ENCODE measurements at regions not wholly inside any gene's neighbourhood (a gene's known extent, or its start where the extent isn't known, plus 50 kb on each side); places are given as distances from the start of the nearest gene placed in this dataset.

GRCh38 chr11:80844110-80844819 is 1403.4 kb upstream of the TENM4 start:
- no peak overlapping the region for H3K4me3 ChIP-seq (ENCODE audit: low read length in 2 of 2)
- no peak overlapping the region for H3K27ac ChIP-seq (replicated peaks; ENCODE audit: low read length)
- H4K8ac ChIP-seq (ENCODE audit: low read depth, low read length): no peak overlapping the region
- peaks cover 0 to 2% of the 10 kb centered on the region in 2 donors for H3K4me1 ChIP-seq (ENCODE audit: control insufficient read depth in 2 of 2, insufficient read depth in 1 of 2, low read depth in 1 of 2, low read length in 2 of 2)
- no peak for DNase-seq (ENCODE audit: low spot score)
- H3K27me3 ChIP-seq (ENCODE audit: control insufficient read depth in 3 of 3, insufficient read depth in 3 of 3, low read depth in 1 of 3, low read length in 3 of 3): no peaks in the 10 kb centered on the region
- no peak overlapping the region for H3K14ac ChIP-seq (ENCODE audit: low read length)
- H2BK15ac ChIP-seq (ENCODE audit: low read length): no peak overlapping the region
- H3K9ac ChIP-seq (ENCODE audit: low read depth, low read length, poor library complexity): no peak overlapping the region
- H3K79me1 ChIP-seq (ENCODE audit: low read depth, low read length): no peaks in the 10 kb centered on the region
- H3K36me3 ChIP-seq (replicated peaks in 1 of 2; ENCODE audit: control insufficient read depth in 2 of 2, insufficient read depth in 2 of 2, low read length in 2 of 2): no peaks in the 10 kb centered on the region
- H3K9me3 ChIP-seq (replicated peaks in 1 of 2; ENCODE audit: control insufficient read depth in 2 of 2, insufficient read depth in 1 of 2, low read depth in 1 of 2, low read length in 2 of 2): no peaks in the 10 kb centered on the region
- WGBS, 2 donors (ENCODE audit: extremely low coverage in 2 of 2, insufficient read length in 2 of 2, insufficient replicate concordance in 1 of 2): no CpG with 5 or more reads among the region's 8 CpGs
- no peak overlapping the region for H3K4ac ChIP-seq (ENCODE audit: low read length)
- H2BK12ac ChIP-seq (ENCODE audit: low read length): no peak overlapping the region
- no peak overlapping the region for H4K91ac ChIP-seq (ENCODE audit: low read depth, low read length, poor library complexity)
- no peak overlapping the region for H2BK5ac ChIP-seq (ENCODE audit: low read length)
- H2BK120ac ChIP-seq (ENCODE audit: low read depth, low read length): no peak overlapping the region
- H3K18ac ChIP-seq (ENCODE audit: low read length): no peak overlapping the region
- H2AK5ac ChIP-seq (ENCODE audit: low read depth, low read length): no peak overlapping the region
- no peak overlapping the region for H3K23ac ChIP-seq (ENCODE audit: low read depth, low read length, poor library complexity)
- H2AFZ ChIP-seq (ENCODE audit: low read length): no peak overlapping the region
- H3K4me2 ChIP-seq (ENCODE audit: insufficient read depth, low read length, poor library complexity, severe bottlenecking): no peak overlapping the region

DNA sequence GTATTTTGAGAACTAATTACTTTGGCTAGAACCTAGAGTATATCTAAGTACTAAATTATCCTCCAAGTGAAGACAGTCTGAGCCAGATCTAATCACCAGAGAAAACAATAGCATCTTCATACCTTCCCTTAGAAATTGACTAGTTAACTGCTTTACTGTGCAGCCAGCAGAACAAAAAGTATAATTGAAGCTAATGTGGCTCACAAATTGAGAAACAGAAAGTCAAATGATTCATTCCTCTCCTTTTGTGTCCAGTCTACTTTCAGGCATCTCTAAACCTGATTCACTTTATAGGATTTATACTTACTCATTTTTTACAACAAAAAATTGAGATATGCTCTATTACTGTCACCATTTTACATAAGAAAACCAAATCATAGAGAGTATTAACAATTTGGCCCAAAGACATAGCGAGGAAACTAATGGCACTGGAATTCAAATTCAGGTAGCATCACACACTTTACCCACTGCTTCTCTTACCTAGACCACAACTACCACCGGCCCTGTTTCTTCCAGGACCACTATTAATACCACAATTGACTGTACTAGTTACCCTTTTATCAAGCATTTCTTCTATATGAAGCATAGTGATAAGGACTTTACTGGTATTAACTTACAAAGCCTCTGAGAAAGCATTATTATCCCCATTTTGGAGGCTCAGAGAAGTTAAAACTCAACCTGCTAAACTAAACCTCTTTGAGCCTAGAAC is 1402.6 kb upstream of the TENM4 start:
- H3K27ac ChIP-seq (replicated peaks; ENCODE audit: low read length): no peak overlapping the region
- H3K9me3 ChIP-seq (replicated peaks in 1 of 2; ENCODE audit: control insufficient read depth in 2 of 2, insufficient read depth in 1 of 2, low read depth in 1 of 2, low read length in 2 of 2): no peaks in the 10 kb centered on the region
- H2BK15ac ChIP-seq (ENCODE audit: low read length): no peak overlapping the region
- no peak overlapping the region for H3K4me3 ChIP-seq (ENCODE audit: low read length in 2 of 2)
- no peak overlapping the region for H2AFZ ChIP-seq (ENCODE audit: low read length)
- WGBS, 2 donors (ENCODE audit: extremely low coverage in 2 of 2, insufficient read length in 2 of 2, insufficient replicate concordance in 1 of 2): no CpG with 5 or more reads among the region's 2 CpGs
- no peak overlapping the region for H2BK12ac ChIP-seq (ENCODE audit: low read length)
- no peak overlapping the region for H3K9ac ChIP-seq (ENCODE audit: low read depth, low read length, poor library complexity)
- H3K23ac ChIP-seq (ENCODE audit: low read depth, low read length, poor library complexity): no peak overlapping the region
- H3K4ac ChIP-seq (ENCODE audit: low read length): no peak overlapping the region
- H2AK5ac ChIP-seq (ENCODE audit: low read depth, low read length): no peak overlapping the region
- no peak overlapping the region for H2BK5ac ChIP-seq (ENCODE audit: low read length)
- peaks cover 0 to 2% of the 10 kb centered on the region in 2 donors for H3K4me1 ChIP-seq (ENCODE audit: control insufficient read depth in 2 of 2, insufficient read depth in 1 of 2, low read depth in 1 of 2, low read length in 2 of 2)
- H3K36me3 ChIP-seq (replicated peaks in 1 of 2; ENCODE audit: control insufficient read depth in 2 of 2, insufficient read depth in 2 of 2, low read length in 2 of 2): no peaks in the 10 kb centered on the region
- H2BK120ac ChIP-seq (ENCODE audit: low read depth, low read length): no peak overlapping the region
- no peak overlapping the region for H4K91ac ChIP-seq (ENCODE audit: low read depth, low read length, poor library complexity)
- H3K14ac ChIP-seq (ENCODE audit: low read length): no peak overlapping the region
- H4K8ac ChIP-seq (ENCODE audit: low read depth, low read length): no peak overlapping the region
- H3K18ac ChIP-seq (ENCODE audit: low read length): no peak overlapping the region
- H3K4me2 ChIP-seq (ENCODE audit: insufficient read depth, low read length, poor library complexity, severe bottlenecking): no peak overlapping the region
- no peaks in the 10 kb centered on the region for H3K79me1 ChIP-seq (ENCODE audit: low read depth, low read length)
- no peaks in the 10 kb centered on the region for H3K27me3 ChIP-seq (ENCODE audit: control insufficient read depth in 3 of 3, insufficient read depth in 3 of 3, low read depth in 1 of 3, low read length in 3 of 3)
- no peak for DNase-seq (ENCODE audit: low spot score)

DNA sequence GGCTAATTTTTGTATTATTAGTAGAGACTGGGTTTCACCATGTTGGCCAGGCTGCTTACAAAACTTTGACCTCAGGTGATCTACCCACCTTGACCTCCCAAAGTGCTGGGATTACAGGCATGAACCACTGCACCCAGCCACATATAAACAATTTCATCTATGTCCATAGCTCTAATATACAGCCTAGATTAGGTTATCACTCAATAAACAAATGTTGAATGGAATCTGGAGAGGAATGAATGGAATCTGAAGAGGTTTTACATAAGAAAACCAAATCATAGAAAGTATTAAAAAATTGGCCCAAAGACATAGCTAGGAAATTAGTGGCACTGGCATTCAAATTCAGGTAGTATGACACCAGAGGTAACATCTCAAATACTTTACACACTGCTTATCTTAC is 1401.4 kb upstream of the TENM4 start:
- no peak overlapping the region for H3K14ac ChIP-seq (ENCODE audit: low read length)
- no peak for DNase-seq (ENCODE audit: low spot score)
- no peaks in the 10 kb centered on the region for H3K27me3 ChIP-seq (ENCODE audit: control insufficient read depth in 3 of 3, insufficient read depth in 3 of 3, low read depth in 1 of 3, low read length in 3 of 3)
- H3K4ac ChIP-seq (ENCODE audit: low read length): no peak overlapping the region
- no peak overlapping the region for H3K4me3 ChIP-seq (ENCODE audit: low read length in 2 of 2)
- H2BK15ac ChIP-seq (ENCODE audit: low read length): no peak overlapping the region
- H2AK5ac ChIP-seq (ENCODE audit: low read depth, low read length): no peak overlapping the region
- H3K18ac ChIP-seq (ENCODE audit: low read length): no peak overlapping the region
- H3K4me1 ChIP-seq (ENCODE audit: control insufficient read depth in 2 of 2, insufficient read depth in 1 of 2, low read depth in 1 of 2, low read length in 2 of 2): peaks cover 0 to 2% of the 10 kb centered on the region in 2 donors
- no peak overlapping the region for H3K4me2 ChIP-seq (ENCODE audit: insufficient read depth, low read length, poor library complexity, severe bottlenecking)
- H2BK5ac ChIP-seq (ENCODE audit: low read length): no peak overlapping the region
- no peaks in the 10 kb centered on the region for H3K36me3 ChIP-seq (replicated peaks in 1 of 2; ENCODE audit: control insufficient read depth in 2 of 2, insufficient read depth in 2 of 2, low read length in 2 of 2)
- no peak overlapping the region for H2BK12ac ChIP-seq (ENCODE audit: low read length)
- H3K79me1 ChIP-seq (ENCODE audit: low read depth, low read length): no peaks in the 10 kb centered on the region
- no peak overlapping the region for H4K8ac ChIP-seq (ENCODE audit: low read depth, low read length)
- H3K27ac ChIP-seq (replicated peaks; ENCODE audit: low read length): no peak overlapping the region
- H3K9ac ChIP-seq (ENCODE audit: low read depth, low read length, poor library complexity): no peak overlapping the region
- no peak overlapping the region for H3K23ac ChIP-seq (ENCODE audit: low read depth, low read length, poor library complexity)
- no peak overlapping the region for H2AFZ ChIP-seq (ENCODE audit: low read length)
- H4K91ac ChIP-seq (ENCODE audit: low read depth, low read length, poor library complexity): no peak overlapping the region
- no peaks in the 10 kb centered on the region for H3K9me3 ChIP-seq (replicated peaks in 1 of 2; ENCODE audit: control insufficient read depth in 2 of 2, insufficient read depth in 1 of 2, low read depth in 1 of 2, low read length in 2 of 2)
- no peak overlapping the region for H2BK120ac ChIP-seq (ENCODE audit: low read depth, low read length)

- H2AFZ ChIP-seq (ENCODE audit: low read length): no peak overlapping the region
- peaks cover 0 to 2% of the 10 kb centered on the region in 2 donors for H3K4me1 ChIP-seq (ENCODE audit: control insufficient read depth in 2 of 2, insufficient read depth in 1 of 2, low read depth in 1 of 2, low read length in 2 of 2)
- no peak overlapping the region for H3K27ac ChIP-seq (replicated peaks; ENCODE audit: low read length)
- no peak overlapping the region for H3K4me2 ChIP-seq (ENCODE audit: insufficient read depth, low read length, poor library complexity, severe bottlenecking)
- H3K23ac ChIP-seq (ENCODE audit: low read depth, low read length, poor library complexity): no peak overlapping the region
- H2AK5ac ChIP-seq (ENCODE audit: low read depth, low read length): no peak overlapping the region
- no peak for DNase-seq (ENCODE audit: low spot score)
- H3K4me3 ChIP-seq (ENCODE audit: low read length in 2 of 2): no peak overlapping the region
- H2BK120ac ChIP-seq (ENCODE audit: low read depth, low read length): no peak overlapping the region
- no peak overlapping the region for H4K8ac ChIP-seq (ENCODE audit: low read depth, low read length)
- no peak overlapping the region for H2BK15ac ChIP-seq (ENCODE audit: low read length)
- no peaks in the 10 kb centered on the region for H3K36me3 ChIP-seq (replicated peaks in 1 of 2; ENCODE audit: control insufficient read depth in 2 of 2, insufficient read depth in 2 of 2, low read length in 2 of 2)
- no peak overlapping the region for H3K4ac ChIP-seq (ENCODE audit: low read length)
- no peaks in the 10 kb centered on the region for H3K27me3 ChIP-seq (ENCODE audit: control insufficient read depth in 3 of 3, insufficient read depth in 3 of 3, low read depth in 1 of 3, low read length in 3 of 3)
- H3K9me3 ChIP-seq (replicated peaks in 1 of 2; ENCODE audit: control insufficient read depth in 2 of 2, insufficient read depth in 1 of 2, low read depth in 1 of 2, low read length in 2 of 2): no peaks in the 10 kb centered on the region
- no peak overlapping the region for H3K14ac ChIP-seq (ENCODE audit: low read length)
- no peak overlapping the region for H3K18ac ChIP-seq (ENCODE audit: low read length)
- WGBS, 2 donors (ENCODE audit: extremely low coverage in 2 of 2, insufficient read length in 2 of 2, insufficient replicate concordance in 1 of 2): no CpG with 5 or more reads among the region's 1 CpG
- H3K9ac ChIP-seq (ENCODE audit: low read depth, low read length, poor library complexity): no peak overlapping the region
- no peak overlapping the region for H4K91ac ChIP-seq (ENCODE audit: low read depth, low read length, poor library complexity)
- H2BK12ac ChIP-seq (ENCODE audit: low read length): no peak overlapping the region
- H2BK5ac ChIP-seq (ENCODE audit: low read length): no peak overlapping the region
- H3K79me1 ChIP-seq (ENCODE audit: low read depth, low read length): no peaks in the 10 kb centered on the region
These were observed 1400.8 kb upstream of the TENM4 start for GRCh38 chr11:80841675-80842074.
